ENCODE measurements at regions not wholly inside any gene's neighbourhood (a gene's known extent, or its start where the extent isn't known, plus 50 kb on each side); places are given as distances from the start of the nearest gene placed in this dataset.
A peak's percentile ranks its signal among the peaks of the same experiment; 100 is the strongest.
"Not testable (repeated sequence)": the region's sequence is repeated elsewhere in the genome, so short reads cannot be mapped to it uniquely, and the experiment has no call there.

DNA sequence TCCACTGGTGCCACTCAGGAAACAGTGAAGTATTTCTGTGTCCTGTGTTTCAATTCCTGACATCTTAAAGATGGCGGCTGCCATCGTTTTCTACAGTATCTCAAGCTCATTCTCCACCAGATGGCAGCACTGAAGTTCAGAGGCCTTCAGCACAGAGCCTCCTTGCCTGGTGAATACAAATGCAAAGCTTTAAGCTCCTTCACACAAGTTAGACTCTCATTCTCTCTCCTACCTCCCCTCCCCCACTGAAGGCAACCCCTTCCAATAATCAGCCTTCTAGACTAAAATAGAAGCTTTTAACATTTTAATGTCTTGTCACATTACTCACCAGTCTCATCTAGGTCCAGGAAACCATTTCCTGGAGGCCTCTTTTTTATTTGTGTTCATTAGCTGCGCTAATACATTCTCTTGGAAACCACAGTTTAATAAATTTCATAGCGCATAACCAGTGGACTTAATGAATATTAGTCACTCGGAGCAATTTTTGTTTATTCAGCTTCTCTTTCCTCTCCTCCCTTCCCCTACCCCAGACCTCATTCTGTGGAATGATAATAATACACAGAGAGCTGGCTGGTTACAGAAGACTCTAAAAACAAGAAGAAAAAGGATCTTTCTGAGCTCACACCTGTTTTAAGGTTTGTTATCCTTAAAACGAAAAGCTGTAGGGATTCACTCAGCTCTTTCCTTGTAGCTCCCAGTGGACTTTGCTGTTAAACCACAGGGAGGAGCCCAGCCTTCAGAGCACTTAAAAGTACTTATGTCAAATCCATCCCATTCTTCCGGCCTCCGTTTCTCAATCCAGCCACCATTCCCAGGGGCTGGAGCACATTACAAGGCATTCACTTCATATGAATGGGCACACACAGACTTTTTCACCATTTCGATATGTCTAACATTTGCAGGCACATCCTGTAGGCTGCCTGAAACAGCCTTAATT, 384.9 kb downstream of the HLX start:
- no peak for DNase-seq

DNA sequence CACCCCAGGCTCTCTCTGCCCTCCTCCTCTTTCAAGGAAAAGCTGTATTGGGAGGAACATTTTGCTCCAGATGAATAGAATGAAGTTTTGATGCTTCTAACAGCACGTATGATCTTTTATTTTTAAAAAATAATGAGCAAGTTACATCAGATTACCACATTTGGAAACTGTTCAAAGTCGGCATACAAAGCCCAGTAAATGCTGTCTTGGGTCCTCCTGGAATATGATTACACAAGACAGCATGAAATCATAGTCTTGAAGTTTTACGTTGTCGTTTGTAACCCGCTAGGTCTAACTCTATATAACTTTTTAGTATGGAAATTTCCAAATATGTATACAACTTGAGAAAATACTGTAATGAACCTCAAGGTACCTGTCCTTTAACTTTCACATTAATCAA, 385.6 kb downstream of the HLX start:
- no peak for DNase-seq

DNA sequence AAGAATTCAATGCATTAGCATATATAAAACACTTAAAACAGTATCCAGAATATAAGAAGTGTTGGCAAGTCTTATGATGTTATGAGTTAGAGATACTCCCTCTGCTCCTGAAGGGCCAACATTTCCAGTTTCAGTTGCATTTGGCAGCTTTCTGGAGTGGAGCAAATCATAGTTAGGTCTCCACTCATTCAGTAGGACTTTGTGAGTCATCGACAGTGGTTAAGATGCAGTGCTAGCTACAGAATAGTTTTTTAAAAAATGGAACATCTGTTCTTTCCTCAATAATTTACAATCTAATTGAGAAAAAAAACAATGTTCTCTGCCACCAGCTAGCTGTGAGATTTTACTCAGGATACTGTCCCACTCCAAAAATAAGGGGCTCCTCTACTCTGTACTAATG, 389.1 kb downstream of the HLX start:
- no peak for DNase-seq

DNA sequence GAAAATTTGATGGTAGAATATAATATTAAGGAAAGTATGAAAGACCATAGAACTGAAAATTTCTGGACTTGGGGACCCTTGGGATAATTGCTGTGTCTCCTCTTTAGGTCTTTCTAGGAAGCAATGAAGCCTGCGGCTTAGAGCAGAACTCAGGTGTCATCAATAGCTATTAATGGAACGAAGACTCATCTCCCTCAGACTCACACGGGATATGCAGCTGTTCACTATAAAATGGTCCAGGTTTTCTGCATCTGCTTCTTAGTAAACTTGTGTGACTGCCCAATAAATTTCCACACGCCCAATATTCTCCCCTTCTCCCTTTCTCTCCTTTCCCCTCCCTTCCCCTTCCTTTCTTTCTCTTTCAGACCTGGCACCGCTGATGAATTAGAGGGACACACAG, 392.5 kb downstream of the HLX start:
- no peak for DNase-seq

DNA sequence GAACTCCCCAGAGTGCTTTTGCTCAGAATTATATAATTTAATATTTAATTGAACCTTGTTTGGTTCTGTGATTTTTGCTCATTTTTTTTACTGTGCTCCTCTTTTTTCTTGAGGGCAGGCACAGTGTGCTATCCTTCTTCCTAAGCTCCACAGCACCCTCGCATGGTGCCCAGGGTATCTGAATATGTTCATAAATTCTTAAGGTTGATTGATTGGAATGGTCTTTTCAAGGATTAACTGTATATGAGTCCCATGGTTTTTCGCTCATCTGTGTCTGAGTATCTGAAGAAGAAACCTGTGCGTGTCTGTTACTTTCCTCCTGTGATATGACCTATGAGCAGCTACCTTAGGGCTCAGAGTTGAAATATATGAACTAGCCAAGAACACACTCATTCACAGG, 393.7 kb downstream of the HLX start:
- DNase-seq: no peak

DNA sequence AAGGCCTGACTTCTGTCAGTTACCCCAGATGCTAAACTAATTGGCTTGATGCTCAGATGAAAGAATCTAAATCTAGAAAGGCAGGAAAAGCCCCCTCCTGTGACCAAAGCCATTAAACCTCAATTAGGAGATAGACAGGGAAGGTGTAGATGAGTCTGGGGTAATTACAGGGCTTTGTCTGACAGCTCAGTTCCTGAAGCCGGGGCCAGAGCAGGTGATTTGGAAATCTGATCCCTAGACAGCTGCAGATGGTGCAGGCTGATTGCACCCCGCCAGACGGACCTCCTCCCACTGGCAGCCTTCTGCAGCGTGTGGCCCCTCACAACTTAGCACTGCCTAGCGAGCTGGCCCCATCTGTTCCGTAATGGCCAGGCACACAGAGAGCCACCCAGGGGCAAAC, 395.1 kb downstream of the HLX start:
- DNase-seq: no peak

DNA sequence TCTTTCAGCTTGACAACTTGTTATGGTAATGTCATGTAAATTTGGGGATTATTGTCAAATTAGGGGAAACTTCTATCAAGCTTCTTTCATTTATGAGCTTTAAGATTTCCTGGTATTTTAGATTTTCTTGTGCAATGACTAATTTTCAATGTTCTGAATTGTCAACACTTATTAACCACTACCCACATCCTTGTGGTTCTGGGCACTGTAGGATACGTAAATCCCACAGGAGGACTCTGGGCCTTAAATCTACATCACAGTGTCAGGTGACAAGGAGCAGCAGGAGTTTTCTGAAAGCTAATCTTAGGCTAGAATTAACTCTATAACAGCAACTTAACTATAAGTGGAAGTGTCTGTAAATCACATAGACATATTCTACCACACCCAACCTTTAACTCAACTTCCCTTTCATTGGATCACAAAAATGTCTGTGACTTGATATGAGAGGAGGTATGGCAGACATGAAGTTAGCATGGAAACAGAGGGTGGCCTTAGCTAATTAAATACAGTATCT, 397.7 kb downstream of the HLX start:
- DNase-seq: no peak

DNA sequence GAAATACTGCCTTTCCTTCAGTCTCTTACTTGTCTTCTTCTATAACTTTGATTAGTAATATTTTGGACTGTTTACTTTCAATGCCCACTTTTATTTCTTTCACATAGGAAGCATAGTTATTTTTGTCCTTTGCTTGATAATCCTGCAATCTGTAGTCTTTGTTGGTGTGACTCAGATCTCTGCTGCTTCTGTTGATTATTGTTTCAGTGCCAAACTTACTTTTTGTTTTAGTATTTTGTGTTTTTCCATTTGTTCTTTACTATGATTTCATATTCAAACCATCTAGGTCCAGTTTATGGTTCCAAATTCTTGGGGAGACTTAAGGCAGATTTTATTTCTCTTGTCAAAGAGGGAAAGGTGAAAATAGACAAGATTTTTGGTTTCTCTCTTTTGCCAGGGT, 399.9 kb downstream of the HLX start:
- no peak for DNase-seq

DNA sequence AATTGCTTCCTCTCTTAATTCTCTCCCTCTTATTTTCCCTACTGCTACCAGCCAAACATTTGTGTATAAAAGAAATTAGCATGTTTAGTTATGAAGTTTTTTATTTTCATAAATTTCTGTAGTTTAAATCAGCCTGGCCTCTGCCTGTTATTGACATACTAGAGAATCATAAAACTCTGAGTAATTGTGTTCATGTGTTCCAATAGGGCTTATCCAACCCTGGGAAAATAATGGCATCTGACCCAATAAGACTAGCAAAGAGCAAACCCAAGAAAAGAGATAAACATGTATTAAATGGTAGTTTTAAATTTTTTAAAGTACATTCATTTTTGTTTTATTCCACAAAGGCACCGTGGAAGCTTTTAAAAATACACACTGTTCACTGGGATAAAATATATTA, 404.3 kb downstream of the HLX start:
- DNase-seq: no peak

DNA sequence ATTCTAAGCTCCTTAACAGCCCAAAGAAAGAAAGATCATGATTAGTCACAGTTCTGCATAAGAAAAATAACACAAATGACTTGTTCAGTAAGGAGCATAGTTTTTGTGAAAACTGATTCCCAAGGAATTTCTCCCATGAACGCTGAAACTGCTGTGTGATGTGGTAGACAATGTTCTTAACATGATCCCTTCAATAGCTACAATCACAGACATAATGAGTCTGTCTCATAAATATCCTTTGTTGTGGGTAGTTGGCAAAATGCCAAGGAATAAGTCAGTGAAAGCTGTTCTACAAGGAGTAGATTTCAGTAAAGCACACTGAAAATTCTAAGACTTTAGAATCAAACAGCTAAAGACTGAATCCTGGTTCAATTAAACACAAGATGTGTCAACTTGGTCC, 404.8 kb downstream of the HLX start:
- peak; percentile 13 for DNase-seq

DNA sequence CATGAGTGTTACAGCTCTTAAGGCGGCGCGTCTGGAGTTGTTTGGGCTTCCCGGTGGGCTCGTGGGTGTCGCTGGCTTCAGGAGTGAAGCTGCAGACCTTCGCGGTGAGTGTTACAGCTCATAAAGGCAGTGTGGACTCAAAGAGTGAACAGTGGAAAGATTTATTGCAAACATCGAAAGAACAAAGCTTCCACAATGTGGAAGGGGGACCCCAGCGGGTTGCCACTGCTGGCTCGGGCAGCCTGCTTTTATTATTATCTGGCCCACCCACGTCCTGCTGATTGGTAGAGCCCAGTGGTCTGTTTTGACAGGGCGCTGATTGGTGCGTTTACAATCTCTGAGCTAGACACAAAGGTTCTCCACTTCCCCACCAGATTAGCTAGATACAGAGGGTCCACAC, 405.7 kb downstream of the HLX start:
- DNase-seq: not testable (repeated sequence)

DNA sequence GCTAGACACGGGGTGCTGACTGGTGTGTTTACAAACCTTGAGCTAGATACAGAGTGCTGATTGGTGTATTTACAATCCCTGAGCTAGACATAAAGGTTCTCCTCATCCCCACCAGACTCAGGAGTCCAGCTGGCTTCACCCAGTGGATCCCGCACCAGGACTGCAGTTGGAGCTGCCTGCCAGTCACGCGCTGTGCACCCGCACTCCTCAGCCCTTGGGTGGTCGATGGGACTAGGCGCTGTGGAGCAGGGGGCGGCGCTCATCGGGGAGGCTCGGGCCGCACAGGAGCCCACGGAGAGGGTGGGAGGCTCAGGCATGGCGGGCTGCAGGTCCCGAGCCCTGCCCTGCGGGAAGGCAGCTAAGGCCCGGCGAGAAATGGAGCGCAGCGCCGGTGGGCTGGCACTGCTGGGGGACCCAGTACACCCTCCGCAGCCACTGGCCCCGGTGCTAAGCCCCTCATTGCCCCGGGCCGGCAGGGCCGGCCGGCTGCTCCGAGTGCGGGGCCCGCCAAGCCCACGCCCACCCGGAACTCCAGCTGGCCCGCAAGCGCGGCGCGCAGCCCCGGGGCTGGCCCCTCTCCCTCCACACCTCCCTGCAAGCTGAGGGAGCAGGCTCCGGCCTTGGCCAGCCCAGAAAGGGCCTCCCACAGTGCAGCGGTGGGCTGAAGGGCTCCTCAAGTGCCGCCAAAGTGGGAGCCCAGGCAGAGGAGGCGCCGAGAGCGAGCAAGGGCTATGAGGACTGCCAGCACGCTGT, 406.4 kb downstream of the HLX start:
- DNase-seq: not testable (repeated sequence)

DNA sequence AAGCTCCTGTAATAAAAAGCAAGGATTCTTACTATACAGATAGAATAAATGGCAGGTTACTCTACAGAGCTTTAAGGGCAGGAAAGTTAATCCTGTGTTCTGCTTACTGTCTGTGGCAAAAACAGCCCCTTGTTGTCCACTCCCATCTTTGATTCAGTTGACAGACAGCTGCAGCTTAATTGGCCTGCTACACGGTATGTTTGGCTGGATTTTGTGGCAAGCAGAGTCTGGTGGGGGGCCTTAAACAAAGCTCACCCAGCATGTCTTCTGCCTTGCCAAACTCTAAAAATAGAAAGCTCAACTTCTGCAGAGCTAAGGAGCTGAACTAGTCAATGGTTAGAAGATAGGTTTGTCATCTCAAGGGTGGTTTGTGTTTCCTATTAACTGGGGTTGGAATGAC, 407.2 kb downstream of the HLX start:
- no peak for DNase-seq

DNA sequence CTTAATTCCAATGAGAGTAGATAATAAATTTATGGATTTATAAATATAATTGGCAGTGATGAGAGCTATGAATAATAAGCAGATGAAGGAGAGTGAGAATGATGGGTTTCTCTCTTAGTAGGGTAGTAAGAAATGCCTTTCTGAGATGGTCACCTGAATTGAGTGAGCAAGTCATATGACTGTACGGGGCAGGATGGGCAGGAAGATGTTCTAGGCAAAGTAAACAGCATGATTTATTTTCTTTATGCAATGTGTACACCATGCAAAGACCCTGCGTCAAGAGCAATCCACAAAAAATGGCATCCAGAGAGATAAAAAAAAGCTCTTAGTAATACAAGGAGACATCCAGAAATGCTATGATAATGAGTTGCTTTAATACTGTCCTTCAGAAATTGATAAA, 409.9 kb downstream of the HLX start:
- DNase-seq: no peak

DNA sequence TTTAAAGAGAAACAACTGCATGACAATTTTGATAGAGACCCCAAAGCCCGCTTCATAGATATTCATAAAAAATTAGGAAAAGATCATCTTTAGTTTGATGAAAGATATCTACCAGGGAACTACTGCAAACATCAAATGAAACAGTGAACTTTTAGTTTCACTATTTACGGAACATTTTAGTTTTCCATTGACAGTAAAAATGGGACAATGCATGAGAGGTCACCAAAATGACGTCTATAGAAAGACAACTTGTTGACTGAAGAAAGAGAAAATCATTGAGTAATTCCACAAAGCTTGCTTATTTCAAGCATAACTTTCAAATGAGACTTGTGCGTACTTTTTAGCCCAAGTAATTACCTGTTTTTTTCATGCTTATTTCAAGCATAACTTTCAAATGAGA, 411.4 kb downstream of the HLX start:
- DNase-seq: no peak

DNA sequence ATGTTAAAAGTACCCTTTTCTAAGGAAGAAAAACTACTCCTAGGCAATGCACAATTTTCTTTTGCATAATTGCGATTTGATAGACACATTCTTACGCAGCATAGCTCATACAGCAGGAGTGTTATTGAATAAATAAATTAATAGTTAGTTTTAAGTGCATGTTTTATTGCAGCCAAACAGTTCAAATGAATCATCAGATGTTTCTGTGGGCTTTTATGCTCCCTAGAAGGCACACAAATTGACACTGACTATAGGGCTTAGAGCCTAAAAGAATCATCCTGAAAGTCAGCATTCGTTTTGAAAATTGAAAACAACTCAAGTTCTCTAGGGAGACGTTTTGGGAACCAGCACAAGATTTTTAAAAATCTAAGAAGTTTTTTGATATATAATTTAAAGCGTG, 411.9 kb downstream of the HLX start:
- no peak for DNase-seq

DNA sequence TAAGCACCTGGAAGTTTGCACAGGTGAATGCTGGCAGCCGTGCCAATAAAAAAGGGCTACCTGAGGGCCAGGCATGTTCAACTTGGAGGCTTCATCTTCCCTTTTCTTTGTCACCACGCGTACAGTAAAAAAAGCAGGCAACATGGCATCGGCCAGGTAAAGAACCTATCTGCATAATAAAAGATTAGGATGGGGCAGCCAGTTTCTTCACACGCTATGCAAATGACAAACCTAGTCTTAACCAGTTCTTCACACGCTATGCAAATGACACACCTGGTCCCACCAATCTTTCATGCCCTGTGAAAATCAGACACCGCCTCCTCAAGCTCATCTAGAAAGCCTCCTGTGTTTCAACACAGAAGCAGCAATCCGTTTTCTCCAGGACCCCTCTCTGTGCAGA, 413.4 kb downstream of the HLX start:
- DNase-seq: no peak

DNA sequence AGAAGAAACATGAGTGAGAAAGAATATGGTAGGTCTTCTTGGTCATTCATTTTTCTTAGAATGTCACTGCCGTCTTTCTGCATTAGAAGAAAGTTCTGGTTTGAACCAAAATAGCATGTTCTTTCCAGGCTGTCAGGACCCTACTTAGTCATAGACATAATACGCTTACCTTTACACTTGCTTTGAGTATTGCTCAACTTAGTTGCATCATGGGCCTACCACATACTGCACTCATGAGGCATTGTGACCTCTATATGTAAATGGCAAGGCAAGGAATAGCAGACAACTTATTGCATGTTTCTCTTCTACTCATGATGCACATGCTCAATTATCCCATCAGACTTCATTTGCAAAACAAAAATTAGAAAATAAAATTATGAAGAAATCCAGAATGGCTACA, 415.0 kb downstream of the HLX start:
- no peak for DNase-seq

DNA sequence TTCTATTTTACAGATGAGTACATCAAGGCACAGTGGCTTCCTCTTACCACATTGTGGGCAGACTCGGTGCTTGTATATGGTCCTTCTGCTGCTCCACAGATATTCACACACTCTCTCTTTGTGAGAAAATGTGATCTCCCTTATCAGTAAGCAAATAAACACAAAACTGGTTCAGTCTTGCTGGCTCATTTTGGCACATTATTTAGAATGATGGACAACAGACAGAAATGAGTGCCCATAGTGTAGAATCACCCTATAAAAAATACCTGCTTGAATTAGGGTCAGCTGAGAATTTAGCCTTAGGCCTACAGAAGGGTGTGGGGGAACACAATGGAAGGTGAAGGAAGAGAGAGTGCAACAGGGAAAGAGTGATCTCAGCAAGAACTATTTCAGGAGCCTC, 423.1 kb downstream of the HLX start:
- DNase-seq: no peak

DNA sequence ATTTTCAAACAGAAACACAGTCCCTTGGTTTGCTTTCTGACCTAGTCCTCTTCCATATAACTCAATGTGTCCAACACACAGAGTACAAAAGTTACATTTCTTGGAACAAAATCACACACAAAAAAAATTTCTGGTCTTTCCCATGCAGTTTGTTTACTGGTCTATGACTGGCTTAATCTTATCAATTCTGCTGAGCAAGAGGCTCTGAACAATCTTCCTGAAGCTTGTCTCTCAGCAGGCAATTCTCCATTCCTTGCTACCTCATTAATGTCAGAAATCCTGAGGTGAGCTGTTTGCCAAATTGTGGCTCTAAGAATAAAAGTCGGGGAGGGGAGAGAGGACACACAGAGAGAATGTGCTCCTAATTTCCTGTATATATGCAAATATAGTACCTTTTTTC, 423.6 kb downstream of the HLX start:
- DNase-seq: no peak

DNA sequence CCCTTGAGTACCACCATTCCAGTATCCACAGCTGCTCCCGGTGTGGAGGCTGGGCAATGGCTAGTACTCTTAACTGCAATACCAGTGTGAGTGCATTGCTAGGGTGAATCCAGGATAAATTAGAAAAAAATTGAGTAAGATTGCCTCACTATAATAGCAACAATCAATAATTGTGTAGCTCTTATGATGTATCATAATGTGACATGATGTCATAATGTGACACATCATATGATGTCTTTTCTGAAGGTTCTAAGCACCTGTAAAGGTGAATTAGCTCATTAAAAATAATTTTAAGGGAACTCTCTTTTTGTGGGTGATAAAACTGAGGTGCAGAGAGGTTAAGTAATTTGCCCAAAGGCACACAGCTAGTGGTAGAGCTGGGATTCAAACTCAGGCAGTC, 424.4 kb downstream of the HLX start:
- DNase-seq: no peak

DNA sequence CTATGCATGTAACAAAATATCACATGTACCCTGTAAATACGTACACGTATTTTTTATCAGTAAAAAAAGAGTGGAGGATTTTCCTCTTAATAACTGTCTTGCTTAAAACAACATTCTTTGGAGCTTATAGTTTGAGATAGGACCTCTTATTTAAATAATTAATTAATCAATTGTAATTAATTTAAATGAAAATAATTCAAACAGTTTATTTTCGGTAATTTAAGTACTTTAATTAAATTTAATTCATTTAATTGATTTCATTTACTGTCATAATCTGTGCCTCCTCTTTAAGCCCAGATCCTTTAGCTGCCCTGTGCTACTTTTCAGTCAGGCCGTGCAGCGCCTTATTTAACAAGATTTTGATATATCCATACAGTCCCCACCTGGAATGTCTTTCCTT, 427.0 kb downstream of the HLX start:
- DNase-seq: no peak

DNA sequence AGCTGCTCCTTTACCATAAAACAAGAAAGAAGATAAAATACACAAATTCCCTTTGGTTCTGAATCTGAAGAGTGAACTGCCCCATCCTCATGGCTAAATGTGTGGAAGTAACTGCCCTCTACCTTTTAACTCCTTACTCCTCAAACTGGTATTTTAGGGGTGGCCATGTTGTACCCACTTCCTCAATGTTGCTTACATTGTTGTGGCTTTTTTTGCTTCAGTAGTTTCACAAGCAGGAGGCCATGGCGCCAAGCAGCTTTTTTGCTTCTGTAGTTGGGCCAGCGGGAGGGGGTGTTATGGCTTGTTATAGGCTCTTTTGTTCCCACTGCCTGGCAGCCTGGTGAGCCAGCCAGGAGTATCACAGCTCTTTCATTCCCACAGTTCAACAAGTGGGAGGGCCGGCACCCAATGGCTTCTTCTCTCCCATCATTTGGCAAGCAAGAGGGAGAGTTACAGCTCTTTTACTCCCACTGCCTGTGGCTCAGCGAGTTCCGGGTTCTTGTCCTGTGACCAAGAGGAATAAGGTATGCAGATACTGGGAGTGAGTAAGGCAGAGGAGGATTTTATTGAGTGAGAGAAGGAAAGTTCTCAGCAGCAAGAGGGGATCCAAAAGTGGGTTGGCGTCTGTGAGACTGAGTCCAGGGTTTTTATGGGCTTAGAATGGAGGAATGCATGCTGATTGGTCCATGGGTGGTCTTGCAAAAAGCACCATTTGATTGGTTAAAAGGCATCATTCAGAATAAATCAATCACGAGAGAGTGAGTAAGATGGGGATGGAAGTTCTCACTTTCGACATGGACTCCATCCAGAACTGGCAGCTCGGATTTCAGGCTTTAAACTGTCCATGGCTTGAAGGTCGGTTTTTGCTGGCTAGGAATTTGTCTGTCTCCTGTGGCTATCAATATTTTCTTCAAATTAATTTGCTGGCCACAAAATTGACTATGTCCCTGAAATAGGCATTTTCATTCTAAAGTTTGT, 429.6 kb downstream of the HLX start:
- no peak for DNase-seq
